ENCODE measurements at regions not wholly inside any gene's neighbourhood (a gene's known extent, or its start where the extent isn't known, plus 50 kb on each side); places are given as distances from the start of the nearest gene placed in this dataset.

DNA sequence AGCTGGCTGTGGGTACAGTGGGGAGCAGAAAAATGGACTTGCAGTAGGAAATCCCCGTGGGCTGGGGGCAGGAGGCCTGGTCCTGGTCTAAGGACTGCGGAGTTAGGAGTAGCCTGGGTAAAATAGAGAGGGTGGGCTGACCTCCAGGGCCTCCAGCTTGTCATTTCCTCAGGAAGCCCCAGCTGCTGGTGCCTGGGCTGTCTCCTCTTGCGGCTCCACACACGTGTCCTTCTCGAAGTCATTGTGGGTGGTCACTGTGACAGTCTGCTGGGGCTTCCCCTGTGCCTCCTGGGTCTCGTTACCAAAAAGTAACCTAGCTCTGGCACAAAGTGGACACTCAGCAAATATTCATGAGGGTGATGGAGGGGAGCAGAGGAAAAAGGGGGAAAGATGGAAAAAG is 259.7 kb downstream of the FGF9 start:
- no peak for TF ChIP-seq POLR2A (IDR thresholded peaks at IDR 0.05; ENCODE audit: low read length)
- TF ChIP-seq GATA1 (IDR thresholded peaks at IDR 0.05; ENCODE audit: low read depth, low read length), result no peak
